ENCODE measurements at regions not wholly inside any gene's neighbourhood (a gene's known extent, or its start where the extent isn't known, plus 50 kb on each side); places are given as distances from the start of the nearest gene placed in this dataset.
A peak's percentile ranks its signal among the peaks of the same experiment; 100 is the strongest.
"Not testable (repeated sequence)": the region's sequence is repeated elsewhere in the genome, so short reads cannot be mapped to it uniquely, and the experiment has no call there.

DNA sequence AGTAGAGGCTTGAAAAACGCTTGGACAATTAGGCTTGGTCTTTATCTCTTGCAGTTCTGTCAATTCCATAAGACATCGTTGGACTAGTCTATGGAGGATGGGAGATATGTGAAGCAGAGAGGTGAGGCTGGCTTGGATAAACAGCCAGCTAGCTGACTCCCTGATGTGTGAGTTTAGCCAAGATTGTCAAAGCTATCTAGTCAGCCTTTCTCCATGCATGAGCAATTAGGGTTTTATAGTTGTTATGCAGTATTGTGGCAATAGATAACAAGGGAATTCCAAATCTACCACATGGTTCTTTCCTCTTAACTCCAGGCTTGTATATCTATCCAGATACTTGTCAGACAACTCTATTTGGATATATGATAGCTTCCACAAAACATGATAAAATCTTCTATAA is 153.6 kb upstream of the NRXN3 start:
- H3K4me1 ChIP-seq (ENCODE audit: control insufficient read depth, insufficient read depth, low read length), result no peaks in the 10 kb centered on the region
- no peaks in the 10 kb centered on the region for H3K9me3 ChIP-seq (ENCODE audit: control insufficient read depth, insufficient read depth, low read length)
- no peak overlapping the region for H3K9ac ChIP-seq (ENCODE audit: low read depth, low read length)
- no peak overlapping the region for H3K4me3 ChIP-seq (ENCODE audit: low read depth, low read length)
- no peaks in the 10 kb centered on the region for H3K36me3 ChIP-seq (ENCODE audit: control insufficient read depth, insufficient read depth, low read length)
- H3K27me3 ChIP-seq (ENCODE audit: control insufficient read depth, insufficient read depth, low read length), result no peaks in the 10 kb centered on the region
- H3K27ac ChIP-seq (ENCODE audit: low read depth, low read length), result no peak overlapping the region

GRCh38 chr14:78018283-78018682 is 151.9 kb upstream of the NRXN3 start:
- Histone ChIP-seq H3K27me3 (ENCODE audit: control insufficient read depth, insufficient read depth, low read length) (no peaks in the 10 kb centered on the region), H3K4me1 (ENCODE audit: control insufficient read depth, insufficient read depth, low read length) (no peaks in the 10 kb centered on the region), H3K9ac (ENCODE audit: low read depth, low read length) (no peak overlapping the region), H3K36me3 (ENCODE audit: control insufficient read depth, insufficient read depth, low read length) (no peaks in the 10 kb centered on the region), H3K9me3 (ENCODE audit: control insufficient read depth, insufficient read depth, low read length) (no peaks in the 10 kb centered on the region), H3K4me3 (ENCODE audit: low read depth, low read length) (no peak overlapping the region), H3K27ac (ENCODE audit: low read depth, low read length) (no peak overlapping the region)

DNA sequence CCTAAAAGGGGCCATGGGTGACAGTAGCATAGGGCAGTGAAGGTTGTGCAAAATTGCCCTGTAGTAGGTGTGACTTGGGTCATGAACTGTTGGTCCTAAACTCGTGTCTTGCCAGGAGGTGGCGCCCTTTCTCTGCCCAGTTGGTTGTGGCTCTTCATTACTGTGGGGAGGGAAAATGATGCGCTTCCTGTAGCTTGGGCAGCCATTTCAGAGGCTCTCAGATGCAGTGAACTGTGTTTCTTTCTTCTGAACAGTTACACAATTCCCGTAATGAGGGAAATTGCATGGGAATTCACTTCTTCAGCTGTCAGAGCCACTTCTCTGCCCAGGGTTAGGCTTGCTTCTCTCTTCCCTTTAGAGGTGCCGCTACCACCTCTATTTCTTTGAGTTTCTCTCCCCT is 148.1 kb upstream of the NRXN3 start:
- H3K27ac ChIP-seq (ENCODE audit: low read depth, low read length), result no peak overlapping the region
- 0 out of 2 replicates have a peak, but pooled peaks cover 4% of the 10 kb centered on the region for H3K4me1 ChIP-seq (ENCODE audit: control insufficient read depth, insufficient read depth, low read length)
- H3K27me3 ChIP-seq (ENCODE audit: control insufficient read depth, insufficient read depth, low read length), result no peaks in the 10 kb centered on the region
- H3K36me3 ChIP-seq (ENCODE audit: control insufficient read depth, insufficient read depth, low read length), result no peaks in the 10 kb centered on the region
- no peak overlapping the region for H3K4me3 ChIP-seq (ENCODE audit: low read depth, low read length)
- H3K9me3 ChIP-seq (ENCODE audit: control insufficient read depth, insufficient read depth, low read length), result no peaks in the 10 kb centered on the region
- H3K9ac ChIP-seq (ENCODE audit: low read depth, low read length), result no peak overlapping the region

- no peaks in the 10 kb centered on the region for H3K27me3 ChIP-seq (ENCODE audit: control insufficient read depth, insufficient read depth, low read length)
- no peaks in the 10 kb centered on the region for H3K9me3 ChIP-seq (ENCODE audit: control insufficient read depth, insufficient read depth, low read length)
- H3K9ac ChIP-seq (ENCODE audit: low read depth, low read length), result no peak overlapping the region
- no peaks in the 10 kb centered on the region for H3K36me3 ChIP-seq (ENCODE audit: control insufficient read depth, insufficient read depth, low read length)
- H3K4me1 ChIP-seq (ENCODE audit: control insufficient read depth, insufficient read depth, low read length), result 0 out of 2 replicates have a peak, but pooled peaks cover 4% of the 10 kb centered on the region
- no peak overlapping the region for H3K4me3 ChIP-seq (ENCODE audit: low read depth, low read length)
- H3K27ac ChIP-seq (ENCODE audit: low read depth, low read length), result no peak overlapping the region
These were observed 147.1 kb upstream of the NRXN3 start for GRCh38 chr14:78023112-78023511.

GRCh38 chr14:78028471-78028870 is 141.7 kb upstream of the NRXN3 start:
- H3K27ac ChIP-seq (ENCODE audit: low read depth, low read length), result no peak overlapping the region

DNA sequence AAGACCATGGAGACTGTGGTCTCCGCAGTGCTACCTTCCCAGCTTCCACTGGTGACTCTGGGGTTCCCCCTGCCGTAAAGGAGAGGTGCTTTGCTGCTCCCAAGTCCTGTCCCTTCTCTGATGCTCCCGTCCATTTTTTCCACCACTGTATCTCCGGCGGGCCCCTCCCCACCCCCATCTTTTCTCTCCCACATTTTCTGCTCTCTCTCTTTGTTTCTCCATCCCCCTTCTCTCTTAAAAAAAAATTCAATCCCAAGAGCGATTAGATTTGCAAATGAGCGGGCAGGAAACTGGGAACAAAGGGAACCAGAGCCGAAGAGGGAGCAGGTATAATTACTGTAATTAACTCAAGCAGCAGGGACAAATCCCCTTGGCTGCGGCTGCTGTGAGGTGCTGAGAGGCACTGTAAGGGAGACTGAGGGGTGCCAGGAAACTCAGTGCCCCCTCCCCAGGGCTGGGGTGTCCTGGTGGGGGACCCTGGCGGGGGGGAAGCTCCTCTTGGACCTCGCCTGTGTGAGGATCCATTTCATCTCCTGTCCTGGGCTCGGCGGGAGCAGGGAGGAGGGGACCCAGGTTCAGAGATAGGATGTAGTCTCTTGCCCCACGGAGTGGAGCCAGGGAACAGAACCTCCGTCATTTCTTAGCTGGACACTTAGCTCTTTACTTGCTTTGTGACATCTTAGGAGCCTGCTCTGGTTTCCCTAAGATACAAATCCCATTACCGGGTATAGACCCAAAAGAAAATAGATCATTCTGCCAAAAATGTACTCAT is 140.4 kb upstream of the NRXN3 start:
- peaks cover 16% of the 10 kb centered on the region; the same call in 1 of the 2 replicates for H3K4me1 ChIP-seq (ENCODE audit: control insufficient read depth, insufficient read depth, low read length)
- H3K27ac ChIP-seq (ENCODE audit: low read depth, low read length), result peak overlapping the region; percentile 72
- H3K9ac ChIP-seq (ENCODE audit: low read depth, low read length), result no peak overlapping the region
- no peaks in the 10 kb centered on the region for H3K36me3 ChIP-seq (ENCODE audit: control insufficient read depth, insufficient read depth, low read length)
- 0 out of 2 replicates have a peak overlapping the region, but pooled peaks have one; percentile 22 for H3K4me3 ChIP-seq (ENCODE audit: low read depth, low read length)
- H3K9me3 ChIP-seq (ENCODE audit: control insufficient read depth, insufficient read depth, low read length), result no peaks in the 10 kb centered on the region
- no peaks in the 10 kb centered on the region for H3K27me3 ChIP-seq (ENCODE audit: control insufficient read depth, insufficient read depth, low read length)

More at GRCh38 chr14:78028471-78028870, 141.7 kb upstream of the NRXN3 start:
- peaks cover 16% of the 10 kb centered on the region; the same call in 1 of the 2 replicates for H3K4me1 ChIP-seq (ENCODE audit: control insufficient read depth, insufficient read depth, low read length)
- H3K9ac ChIP-seq (ENCODE audit: low read depth, low read length), result no peak overlapping the region
- H3K36me3 ChIP-seq (ENCODE audit: control insufficient read depth, insufficient read depth, low read length), result no peaks in the 10 kb centered on the region
- H3K9me3 ChIP-seq (ENCODE audit: control insufficient read depth, insufficient read depth, low read length), result no peaks in the 10 kb centered on the region
- H3K27me3 ChIP-seq (ENCODE audit: control insufficient read depth, insufficient read depth, low read length), result no peaks in the 10 kb centered on the region
- no peak overlapping the region for H3K4me3 ChIP-seq (ENCODE audit: low read depth, low read length)

DNA sequence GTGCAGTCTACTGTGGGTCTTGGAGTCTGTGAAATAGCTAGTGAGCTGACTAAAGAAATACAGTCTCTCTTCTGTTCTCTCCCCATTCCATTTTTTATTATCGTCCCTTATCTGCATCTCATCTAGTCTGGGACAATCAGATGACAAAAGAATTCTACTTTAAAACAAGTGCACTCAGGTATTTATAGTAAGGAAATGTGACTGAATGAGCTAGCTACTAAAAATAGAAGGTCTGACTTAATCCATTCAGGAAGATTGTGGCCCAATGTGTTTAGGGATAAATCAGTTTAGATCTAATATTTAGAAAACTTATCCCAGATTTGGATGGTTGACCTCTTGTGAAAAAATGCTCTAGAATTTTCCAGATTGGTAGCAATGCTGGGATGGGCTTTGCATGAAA is 126.8 kb upstream of the NRXN3 start:
- no peaks in the 10 kb centered on the region for H3K27me3 ChIP-seq (ENCODE audit: control insufficient read depth, insufficient read depth, low read length)
- no peak overlapping the region for H3K4me3 ChIP-seq (ENCODE audit: low read depth, low read length)
- no peak overlapping the region for H3K9ac ChIP-seq (ENCODE audit: low read depth, low read length)
- H3K27ac ChIP-seq (ENCODE audit: low read depth, low read length), result no peak overlapping the region
- H3K4me1 ChIP-seq (ENCODE audit: control insufficient read depth, insufficient read depth, low read length), result peaks cover 13% of the 10 kb centered on the region
- H3K9me3 ChIP-seq (ENCODE audit: control insufficient read depth, insufficient read depth, low read length), result no peaks in the 10 kb centered on the region
- H3K36me3 ChIP-seq (ENCODE audit: control insufficient read depth, insufficient read depth, low read length), result no peaks in the 10 kb centered on the region

- Histone ChIP-seq H3K9me3 (ENCODE audit: control insufficient read depth, insufficient read depth, low read length) (no peaks in the 10 kb centered on the region), H3K27ac (ENCODE audit: low read depth, low read length) (no peak overlapping the region), H3K4me1 (ENCODE audit: control insufficient read depth, insufficient read depth, low read length) (peaks cover 13% of the 10 kb centered on the region), H3K4me3 (ENCODE audit: low read depth, low read length) (no peak overlapping the region), H3K9ac (ENCODE audit: low read depth, low read length) (no peak overlapping the region), H3K36me3 (ENCODE audit: control insufficient read depth, insufficient read depth, low read length) (no peaks in the 10 kb centered on the region), H3K27me3 (ENCODE audit: control insufficient read depth, insufficient read depth, low read length) (no peaks in the 10 kb centered on the region)
These were observed 122.1 kb upstream of the NRXN3 start for GRCh38 chr14:78048120-78048519.

- not testable (repeated sequence) for H3K4me1 ChIP-seq (ENCODE audit: control insufficient read depth, insufficient read depth, low read length); H3K4me3 ChIP-seq (ENCODE audit: low read depth, low read length); H3K9ac ChIP-seq (ENCODE audit: low read depth, low read length); H3K36me3 ChIP-seq (ENCODE audit: control insufficient read depth, insufficient read depth, low read length); H3K27me3 ChIP-seq (ENCODE audit: control insufficient read depth, insufficient read depth, low read length); H3K9me3 ChIP-seq (ENCODE audit: control insufficient read depth, insufficient read depth, low read length); H3K27ac ChIP-seq (ENCODE audit: low read depth, low read length)
These were observed 113.3 kb upstream of the NRXN3 start for GRCh38 chr14:78056890-78057289.

- Histone ChIP-seq H3K4me1 (ENCODE audit: control insufficient read depth, insufficient read depth, low read length) (no peaks in the 10 kb centered on the region), H3K27me3 (ENCODE audit: control insufficient read depth, insufficient read depth, low read length) (no peaks in the 10 kb centered on the region), H3K4me3 (ENCODE audit: low read depth, low read length) (no peak overlapping the region), H3K36me3 (ENCODE audit: control insufficient read depth, insufficient read depth, low read length) (no peaks in the 10 kb centered on the region), H3K9ac (ENCODE audit: low read depth, low read length) (no peak overlapping the region), H3K27ac (ENCODE audit: low read depth, low read length) (no peak overlapping the region), H3K9me3 (ENCODE audit: control insufficient read depth, insufficient read depth, low read length) (no peaks in the 10 kb centered on the region)
These were observed 99.8 kb upstream of the NRXN3 start for GRCh38 chr14:78070344-78070743.

- H3K9ac ChIP-seq (ENCODE audit: low read depth, low read length), result no peak overlapping the region
- H3K27me3 ChIP-seq (ENCODE audit: control insufficient read depth, insufficient read depth, low read length), result no peaks in the 10 kb centered on the region
- no peaks in the 10 kb centered on the region for H3K9me3 ChIP-seq (ENCODE audit: control insufficient read depth, insufficient read depth, low read length)
- no peaks in the 10 kb centered on the region for H3K4me1 ChIP-seq (ENCODE audit: control insufficient read depth, insufficient read depth, low read length)
- H3K4me3 ChIP-seq (ENCODE audit: low read depth, low read length), result no peak overlapping the region
- no peak overlapping the region for H3K27ac ChIP-seq (ENCODE audit: low read depth, low read length)
- H3K36me3 ChIP-seq (ENCODE audit: control insufficient read depth, insufficient read depth, low read length), result no peaks in the 10 kb centered on the region
These were observed 99.1 kb upstream of the NRXN3 start for GRCh38 chr14:78071016-78071549.
